ENCODE measurements at regions not wholly inside any gene's neighbourhood (a gene's known extent, or its start where the extent isn't known, plus 50 kb on each side); places are given as distances from the start of the nearest gene placed in this dataset.

DNA sequence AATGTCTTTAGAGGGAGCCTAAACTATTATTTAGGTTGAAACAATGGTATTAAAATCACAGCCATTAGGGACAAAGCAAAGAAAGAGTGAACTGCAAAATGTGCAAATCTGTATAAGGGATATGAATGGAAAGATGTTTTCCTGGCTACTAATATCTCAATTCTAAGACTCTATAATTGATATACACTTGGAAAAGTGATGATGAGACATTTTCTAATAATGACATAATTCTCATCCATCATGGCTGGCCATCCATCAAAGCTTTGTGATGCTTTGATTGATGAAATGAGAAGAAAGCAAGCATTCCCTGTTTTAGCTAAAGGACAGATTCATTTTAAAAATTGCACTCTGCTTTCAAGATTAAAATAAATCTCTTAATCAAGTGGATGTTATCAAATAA is 965.5 kb upstream of the IGFBP7 start:
- TF ChIP-seq, protein P1, sequence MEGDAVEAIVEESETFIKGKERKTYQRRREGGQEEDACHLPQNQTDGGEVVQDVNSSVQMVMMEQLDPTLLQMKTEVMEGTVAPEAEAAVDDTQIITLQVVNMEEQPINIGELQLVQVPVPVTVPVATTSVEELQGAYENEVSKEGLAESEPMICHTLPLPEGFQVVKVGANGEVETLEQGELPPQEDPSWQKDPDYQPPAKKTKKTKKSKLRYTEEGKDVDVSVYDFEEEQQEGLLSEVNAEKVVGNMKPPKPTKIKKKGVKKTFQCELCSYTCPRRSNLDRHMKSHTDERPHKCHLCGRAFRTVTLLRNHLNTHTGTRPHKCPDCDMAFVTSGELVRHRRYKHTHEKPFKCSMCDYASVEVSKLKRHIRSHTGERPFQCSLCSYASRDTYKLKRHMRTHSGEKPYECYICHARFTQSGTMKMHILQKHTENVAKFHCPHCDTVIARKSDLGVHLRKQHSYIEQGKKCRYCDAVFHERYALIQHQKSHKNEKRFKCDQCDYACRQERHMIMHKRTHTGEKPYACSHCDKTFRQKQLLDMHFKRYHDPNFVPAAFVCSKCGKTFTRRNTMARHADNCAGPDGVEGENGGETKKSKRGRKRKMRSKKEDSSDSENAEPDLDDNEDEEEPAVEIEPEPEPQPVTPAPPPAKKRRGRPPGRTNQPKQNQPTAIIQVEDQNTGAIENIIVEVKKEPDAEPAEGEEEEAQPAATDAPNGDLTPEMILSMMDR (IDR thresholded peaks at IDR 0.05; ENCODE audit: low read depth, low read length): no peak
- no peak overlapping the region for H3K4me3 ChIP-seq (ENCODE audit: low read depth, low read length)

DNA sequence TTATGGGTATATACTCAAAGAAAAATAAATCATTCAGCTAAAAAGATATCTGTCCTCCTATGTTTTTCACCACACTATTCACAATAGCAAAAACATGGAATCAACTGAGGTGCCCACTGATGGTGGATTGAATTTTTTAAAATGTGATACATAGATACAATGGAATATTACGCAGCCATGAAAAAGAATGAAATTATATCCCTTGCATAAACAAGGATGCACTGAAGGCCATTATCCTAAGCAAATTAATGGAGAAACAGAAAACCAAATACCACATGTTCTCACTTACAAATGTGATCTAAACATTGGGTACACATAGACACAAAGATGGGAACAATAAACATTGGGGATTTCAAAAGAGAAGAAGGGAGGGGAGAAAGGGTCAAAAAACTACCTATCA is 964.2 kb upstream of the IGFBP7 start:
- TF ChIP-seq, protein P1 (IDR thresholded peaks at IDR 0.05; ENCODE audit: low read depth, low read length): no peak
- no peak overlapping the region for H3K4me3 ChIP-seq (ENCODE audit: low read depth, low read length)

DNA sequence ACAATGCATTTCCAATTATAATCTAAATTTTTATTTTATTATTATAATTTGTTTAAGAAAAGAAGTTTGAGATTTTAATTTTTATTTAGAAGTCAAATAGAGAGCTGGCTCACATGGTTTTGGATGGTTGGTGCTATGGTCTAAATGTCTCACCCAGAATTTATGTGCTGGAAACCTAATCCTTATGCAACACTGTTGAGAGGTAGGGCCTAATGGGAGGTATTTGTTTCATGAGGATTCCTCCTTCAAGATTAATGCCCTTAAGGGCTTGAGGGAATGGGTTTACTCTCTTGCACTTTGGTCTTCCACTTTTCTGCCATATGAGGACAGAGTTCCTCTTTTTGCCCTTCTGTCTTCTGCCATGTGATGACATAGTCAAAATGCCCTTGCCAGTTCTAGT is 960.5 kb upstream of the IGFBP7 start:
- no peak overlapping the region for H3K4me3 ChIP-seq (ENCODE audit: low read depth, low read length)
- TF ChIP-seq, protein P1 (IDR thresholded peaks at IDR 0.05; ENCODE audit: low read depth, low read length): no peak

DNA sequence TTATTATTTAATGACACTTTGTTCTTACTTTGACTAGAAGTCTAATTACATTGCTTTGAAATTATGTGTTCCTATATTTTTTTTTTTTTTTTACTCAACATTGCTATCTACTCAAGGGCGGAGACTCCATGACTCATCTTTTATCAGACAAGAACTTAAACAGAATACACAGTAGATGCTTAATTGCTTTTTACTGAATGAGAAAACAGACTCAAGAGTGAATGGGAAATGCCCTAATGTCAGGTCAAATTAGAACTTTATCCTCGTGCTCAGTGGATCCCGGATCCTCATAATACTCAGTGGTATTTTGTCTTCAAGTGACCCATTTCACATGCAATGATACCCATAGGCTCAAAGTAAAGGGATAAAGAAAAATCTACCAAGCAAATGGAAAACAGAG is 954.5 kb upstream of the IGFBP7 start:
- TF ChIP-seq, protein P1 (IDR thresholded peaks at IDR 0.05; ENCODE audit: low read depth, low read length): no peak
- no peak overlapping the region for H3K4me3 ChIP-seq (ENCODE audit: low read depth, low read length)

GRCh38 chr4:58063404-58064160 is 953.4 kb upstream of the IGFBP7 start:
- H3K4me3 ChIP-seq (ENCODE audit: low read depth, low read length): no peak overlapping the region
- TF ChIP-seq, protein P1 (IDR thresholded peaks at IDR 0.05; ENCODE audit: low read depth, low read length): no peak

- H3K4me3 ChIP-seq (ENCODE audit: low read depth, low read length): no peak overlapping the region
- TF ChIP-seq, protein P1 (IDR thresholded peaks at IDR 0.05; ENCODE audit: low read depth, low read length): no peak
Measured at GRCh38 chr4:58061967-58062366, 951.8 kb upstream of the IGFBP7 start.

- TF ChIP-seq, protein P1 (IDR thresholded peaks at IDR 0.05; ENCODE audit: low read depth, low read length): no peak
- H3K4me3 ChIP-seq (ENCODE audit: low read depth, low read length): no peak overlapping the region
Measured at GRCh38 chr4:58050439-58050838, 940.3 kb upstream of the IGFBP7 start.

Measured in WI38 (cell line).